ENCODE measurements at regions not wholly inside any gene's neighbourhood (a gene's known extent, or its start where the extent isn't known, plus 50 kb on each side); places are given as distances from the start of the nearest gene placed in this dataset.
"Not testable (repeated sequence)": the region's sequence is repeated elsewhere in the genome, so short reads cannot be mapped to it uniquely, and the experiment has no call there.

DNA sequence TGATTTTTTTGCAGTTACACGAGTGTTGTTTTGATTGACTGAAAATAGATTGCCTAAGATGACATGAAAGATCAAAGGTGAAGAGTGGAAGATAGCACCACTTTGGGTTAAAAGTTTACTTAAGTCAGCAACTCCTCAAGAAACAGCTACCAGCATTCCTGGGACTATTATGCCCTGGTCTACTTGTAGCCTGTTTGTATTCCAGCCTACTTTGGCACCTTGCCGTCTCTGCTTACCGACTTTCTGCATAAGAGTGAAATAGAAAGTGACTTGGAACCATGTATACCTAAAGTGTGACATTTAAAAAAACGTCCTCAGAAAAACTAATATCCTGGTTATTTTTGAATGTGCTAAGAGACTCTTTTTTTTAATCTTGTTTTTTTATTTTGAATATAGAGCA, 631.5 kb upstream of the PTBP2 start:
- no peak for DNase-seq

GRCh38 chr1:96095849-96096612, 625.6 kb upstream of the PTBP2 start:
- DNase-seq: no peak

DNA sequence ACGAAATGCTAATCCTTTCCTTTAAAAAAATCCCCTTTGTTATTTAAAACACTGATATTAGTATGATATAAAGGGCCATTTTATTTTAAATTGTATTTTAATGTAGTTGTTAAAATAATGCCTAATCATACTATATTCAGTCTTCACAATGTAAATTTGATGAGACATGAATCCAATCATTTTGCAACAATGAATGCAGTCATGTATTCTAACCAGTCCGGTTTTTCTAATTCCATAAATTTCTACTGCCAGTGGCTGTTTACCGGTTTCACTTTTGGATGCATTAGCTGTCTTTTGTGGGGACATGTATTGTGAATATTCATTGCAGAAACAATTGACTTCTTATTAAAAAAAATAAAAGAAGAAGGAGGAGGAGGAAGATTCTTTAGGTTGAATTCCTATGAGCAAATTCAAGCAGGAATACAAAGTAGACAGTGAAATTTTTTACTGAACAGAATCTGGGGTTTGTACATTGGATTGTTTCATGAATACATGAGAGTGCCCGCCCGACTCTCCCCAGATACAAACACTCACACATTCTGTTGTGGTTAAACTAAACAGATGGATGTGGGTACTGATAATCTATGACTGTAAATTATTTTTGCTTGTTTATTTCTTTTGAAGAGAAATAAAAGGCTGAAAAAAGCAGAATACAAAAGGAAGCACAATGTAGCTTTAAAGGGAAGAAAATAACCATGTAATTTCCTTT, 624.8 kb upstream of the PTBP2 start:
- no peak for DNase-seq

- no peak for DNase-seq
Measured at GRCh38 chr1:96104506-96104905, 617.1 kb upstream of the PTBP2 start.

GRCh38 chr1:96104906-96105305, 616.7 kb upstream of the PTBP2 start:
- no peak for DNase-seq

- no peak for DNase-seq
Measured at GRCh38 chr1:96116731-96117130, 604.9 kb upstream of the PTBP2 start.

DNA sequence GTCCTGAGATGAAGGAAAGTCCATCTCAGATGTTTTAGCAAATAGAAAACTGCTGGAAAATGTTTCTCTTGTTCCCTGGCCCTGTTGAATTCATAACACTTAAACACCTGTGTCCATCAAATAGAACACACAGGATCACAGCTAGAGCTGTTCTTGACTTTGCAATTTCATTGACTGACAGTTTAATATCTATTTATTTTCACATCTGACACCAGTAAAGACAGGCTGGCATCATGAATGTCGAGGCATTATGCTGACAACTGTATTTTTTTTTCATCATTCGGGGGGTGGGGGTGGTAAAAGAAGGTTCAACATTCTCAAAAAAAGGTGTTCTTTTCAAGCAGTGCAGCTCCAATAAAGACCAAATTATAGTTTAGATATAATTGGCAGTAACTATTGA, 591.2 kb upstream of the PTBP2 start:
- DNase-seq: no peak

GRCh38 chr1:96144636-96145035, 576.9 kb upstream of the PTBP2 start:
- DNase-seq: no peak

- DNase-seq: no peak
Measured at GRCh38 chr1:96145492-96145891, 576.1 kb upstream of the PTBP2 start.

DNA sequence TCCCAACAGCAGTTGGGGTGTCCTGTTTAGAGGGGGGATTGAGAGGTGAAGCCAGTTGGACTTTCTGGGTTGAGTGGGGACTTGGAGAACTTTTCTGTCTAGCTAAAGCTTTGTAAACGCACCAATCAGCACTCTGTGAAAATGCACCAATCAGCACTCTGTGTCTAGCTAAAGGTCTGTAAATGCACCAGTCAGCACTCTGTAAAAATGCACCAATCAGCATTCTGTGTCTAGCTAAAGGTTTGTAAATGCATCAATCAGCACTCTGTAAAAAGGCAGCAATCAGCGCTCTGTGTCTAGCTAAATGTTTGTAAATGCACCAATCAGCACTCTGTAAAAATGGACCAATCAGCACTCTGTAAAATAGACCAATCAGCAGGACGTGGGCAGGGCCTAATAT, 568.6 kb upstream of the PTBP2 start:
- not testable (repeated sequence) for DNase-seq

DNA sequence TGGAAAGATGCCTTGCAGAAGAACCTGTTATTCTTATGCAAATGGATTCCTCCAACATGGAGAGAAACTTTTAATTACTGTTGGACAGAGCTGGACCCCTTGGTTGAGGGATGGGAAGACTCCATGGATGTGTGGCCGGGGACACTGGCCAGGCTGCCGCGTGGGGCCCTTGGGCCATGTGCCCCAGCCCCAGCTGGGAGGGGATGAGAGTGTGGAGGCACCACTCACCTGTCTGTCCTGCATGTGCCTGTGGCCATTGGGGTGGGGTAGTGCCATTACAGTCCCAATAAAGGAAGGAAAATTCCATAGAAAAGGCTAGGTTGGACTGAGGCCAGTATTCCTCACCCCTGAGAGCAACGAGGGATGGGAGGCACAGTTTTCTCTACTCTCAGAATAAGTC, 564.5 kb upstream of the PTBP2 start:
- no peak for DNase-seq

DNA sequence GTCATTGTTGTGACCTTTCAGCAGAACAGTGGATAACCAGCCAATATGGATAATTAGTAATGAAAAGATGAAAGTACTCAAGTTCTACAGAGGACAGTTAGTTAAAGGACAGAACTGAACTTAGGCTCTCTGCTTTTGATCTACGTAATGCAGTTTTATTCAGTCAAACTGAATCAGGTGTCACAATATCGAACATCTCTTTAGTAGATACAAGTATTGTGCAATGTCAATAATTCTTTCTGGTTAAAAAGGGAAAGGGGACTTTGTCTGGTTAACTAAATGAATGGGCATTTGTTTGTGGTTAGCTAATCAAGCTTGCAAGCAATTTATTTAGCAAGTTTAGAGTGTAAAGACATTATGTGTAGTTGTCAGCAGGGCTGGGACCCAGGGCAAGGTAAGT, 562.2 kb upstream of the PTBP2 start:
- no peak for DNase-seq

GRCh38 chr1:96164053-96164452, 557.5 kb upstream of the PTBP2 start:
- DNase-seq: no peak

DNA sequence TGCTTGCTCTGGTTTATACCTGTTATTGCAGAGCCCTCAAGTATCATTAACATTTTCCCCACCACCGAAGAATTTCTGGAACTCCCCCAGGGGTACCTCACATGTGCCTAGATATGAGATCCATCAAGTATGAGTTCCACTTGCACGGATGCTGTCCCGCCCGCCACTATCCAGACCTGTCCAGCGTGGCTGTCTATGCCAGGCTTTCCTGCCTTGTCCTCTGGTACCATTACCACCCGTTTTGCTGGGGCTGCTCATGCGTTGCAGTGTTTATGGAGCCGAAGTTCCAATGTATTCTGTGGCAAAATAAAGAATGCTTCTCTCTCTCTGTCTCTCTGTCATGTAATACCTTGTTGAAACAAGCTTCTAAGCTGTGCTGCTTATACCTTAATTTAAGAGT, 543.5 kb upstream of the PTBP2 start:
- no peak for DNase-seq

- DNase-seq: no peak
Measured at GRCh38 chr1:96183485-96183884, 538.1 kb upstream of the PTBP2 start.

GRCh38 chr1:96183928-96184327, 537.7 kb upstream of the PTBP2 start:
- DNase-seq: no peak

DNA sequence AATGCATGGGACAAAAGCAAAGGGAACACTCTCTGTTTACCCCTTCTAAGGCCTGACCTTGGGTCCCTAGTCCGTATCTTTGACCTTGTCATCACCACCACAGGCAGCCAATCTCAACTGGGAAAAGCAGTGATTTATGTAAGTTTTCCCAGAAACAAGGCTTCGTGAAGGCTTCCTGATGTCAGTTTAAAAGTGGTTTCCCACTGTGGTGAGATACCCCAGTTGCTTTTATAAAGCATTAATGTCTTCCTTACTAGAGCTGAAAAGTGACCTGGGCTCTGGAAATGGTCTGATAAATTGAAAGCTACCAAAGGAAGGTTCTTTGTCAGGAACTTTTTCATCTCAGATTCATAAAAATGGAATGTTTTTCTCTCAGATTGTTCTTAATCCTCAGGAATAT, 536.4 kb upstream of the PTBP2 start:
- DNase-seq: no peak

GRCh38 chr1:96187020-96187419, 534.6 kb upstream of the PTBP2 start:
- no peak for DNase-seq

GRCh38 chr1:96191165-96191564, 530.4 kb upstream of the PTBP2 start:
- DNase-seq: no peak

DNA sequence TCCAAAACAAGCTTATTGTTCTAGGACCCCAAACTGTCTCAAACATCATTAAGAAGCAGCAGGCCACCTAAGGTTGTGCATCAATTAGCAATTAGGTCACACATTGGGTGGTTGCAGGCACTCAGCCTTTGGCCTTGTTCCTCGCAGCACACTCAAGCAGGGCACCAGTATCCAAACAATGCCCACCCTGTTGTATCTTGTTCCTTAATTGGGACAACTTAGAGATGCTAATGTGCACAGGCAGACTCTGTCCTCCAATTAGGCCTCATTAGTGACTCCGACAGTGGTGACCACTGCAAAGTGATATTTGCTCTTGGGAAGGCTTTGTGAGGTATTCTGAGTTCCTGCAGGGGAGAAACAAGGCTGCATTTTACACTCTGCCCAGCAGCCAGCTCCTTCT, 515.1 kb upstream of the PTBP2 start:
- DNase-seq: no peak

- DNase-seq: no peak
Measured at GRCh38 chr1:96207936-96208335, 513.6 kb upstream of the PTBP2 start.

- DNase-seq: no peak
Measured at GRCh38 chr1:96208428-96208827, 513.2 kb upstream of the PTBP2 start.

- no peak for DNase-seq
Measured at GRCh38 chr1:96210054-96210453, 511.5 kb upstream of the PTBP2 start.

GRCh38 chr1:96211202-96211601, 510.4 kb upstream of the PTBP2 start:
- DNase-seq: no peak

- no peak for DNase-seq
Measured at GRCh38 chr1:96214982-96215381, 506.6 kb upstream of the PTBP2 start.

Data from GF-D8 (cell line).